Nephron (organoid): ENCODE measurements at regions not wholly inside any gene's neighbourhood (a gene's known extent, or its start where the extent isn't known, plus 50 kb on each side); places are given as distances from the start of the nearest gene placed in this dataset.
A peak's percentile ranks its signal among the peaks of the same experiment; 100 is the strongest.

Experiments used
- H3K27ac Mint-ChIP-seq, 3 experiments: 2 replicates each; pipeline ENCODE4 v1.8.0; 2020; ENCODE audit warnings: mixed read lengths in 3 of 3, mild to moderate bottlenecking in 2 of 3, moderate library complexity in 1 of 3
- H3K27me3 Mint-ChIP-seq: 2 replicates; pipeline ENCODE4 v1.8.0; 2021; ENCODE audit warnings: low read depth, mild to moderate bottlenecking, moderate library complexity, mixed read lengths
- H3K36me3 Mint-ChIP-seq: 2 replicates; pipeline ENCODE4 v1.8.0; 2020; ENCODE audit warnings: low read depth, mixed read lengths
- H3K4me1 Mint-ChIP-seq: 2 replicates; pipeline ENCODE4 v1.8.0; 2020; ENCODE audit warnings: mixed read lengths
- H3K4me3 Mint-ChIP-seq, 3 experiments: 2 replicates each; pipeline ENCODE4 v1.8.0; 2020; ENCODE audit warnings: mild to moderate bottlenecking in 3 of 3, mixed read lengths in 3 of 3, moderate library complexity in 2 of 3
- H3K9me3 Mint-ChIP-seq: 2 replicates; pipeline ENCODE4 v1.8.0; 2020; ENCODE audit warnings: mixed read lengths
- TF ChIP-seq, protein P1 (sequence below), 3 experiments: fragments of 200-600 bp; sonication (generic); IDR thresholded peaks; one replicate each; pipeline ENCODE4 v1.5.0; 2021; ENCODE audit warnings: antibody characterized with exemption in 3 of 3; ENCODE audit not compliant: unreplicated experiment in 3 of 3

DNA sequence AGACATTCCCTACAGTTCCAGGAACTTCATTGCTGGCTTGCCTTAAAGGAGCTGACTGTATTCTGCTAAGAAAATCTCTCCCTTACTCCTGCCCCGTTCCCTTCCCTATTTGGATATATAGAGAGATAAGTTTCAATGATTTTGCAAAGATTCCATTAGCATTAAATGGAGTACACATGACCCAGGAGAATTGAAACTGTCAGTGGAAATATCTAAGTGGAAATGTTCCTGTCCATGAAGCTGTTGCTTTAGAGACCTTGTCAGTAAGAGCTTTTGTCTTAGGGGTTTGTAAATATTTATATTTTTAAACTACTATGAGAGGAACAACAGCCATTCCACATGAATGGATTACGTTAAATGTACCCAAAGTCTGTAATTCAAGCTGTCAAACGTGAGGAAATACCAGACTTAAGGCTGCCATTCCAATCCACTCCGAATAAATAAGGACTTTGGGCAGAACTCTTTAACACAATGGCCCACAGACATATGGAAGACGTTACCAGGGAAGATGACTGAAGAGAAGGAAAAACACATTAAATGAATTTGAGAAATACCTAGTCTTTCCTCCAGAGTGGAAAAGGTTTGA lies 387.1 kb upstream of the PAPPA start:
- H3K9me3 Mint-ChIP-seq: peaks cover 5% of the 10 kb centered on the region
- H3K4me1 Mint-ChIP-seq: peaks cover 8% of the 10 kb centered on the region
- H3K4me3 Mint-ChIP-seq: no peak overlapping the region
- H3K27me3 Mint-ChIP-seq: no peaks in the 10 kb centered on the region
- TF ChIP-seq, protein P1, sequence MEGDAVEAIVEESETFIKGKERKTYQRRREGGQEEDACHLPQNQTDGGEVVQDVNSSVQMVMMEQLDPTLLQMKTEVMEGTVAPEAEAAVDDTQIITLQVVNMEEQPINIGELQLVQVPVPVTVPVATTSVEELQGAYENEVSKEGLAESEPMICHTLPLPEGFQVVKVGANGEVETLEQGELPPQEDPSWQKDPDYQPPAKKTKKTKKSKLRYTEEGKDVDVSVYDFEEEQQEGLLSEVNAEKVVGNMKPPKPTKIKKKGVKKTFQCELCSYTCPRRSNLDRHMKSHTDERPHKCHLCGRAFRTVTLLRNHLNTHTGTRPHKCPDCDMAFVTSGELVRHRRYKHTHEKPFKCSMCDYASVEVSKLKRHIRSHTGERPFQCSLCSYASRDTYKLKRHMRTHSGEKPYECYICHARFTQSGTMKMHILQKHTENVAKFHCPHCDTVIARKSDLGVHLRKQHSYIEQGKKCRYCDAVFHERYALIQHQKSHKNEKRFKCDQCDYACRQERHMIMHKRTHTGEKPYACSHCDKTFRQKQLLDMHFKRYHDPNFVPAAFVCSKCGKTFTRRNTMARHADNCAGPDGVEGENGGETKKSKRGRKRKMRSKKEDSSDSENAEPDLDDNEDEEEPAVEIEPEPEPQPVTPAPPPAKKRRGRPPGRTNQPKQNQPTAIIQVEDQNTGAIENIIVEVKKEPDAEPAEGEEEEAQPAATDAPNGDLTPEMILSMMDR (IDR thresholded peaks at IDR 0.05; ENCODE audit: unreplicated experiment in 3 of 3): no peak
- no peaks in the 10 kb centered on the region for H3K36me3 Mint-ChIP-seq
- no peak overlapping the region for H3K27ac Mint-ChIP-seq

- H3K4me3 Mint-ChIP-seq: no peak overlapping the region
- H3K9me3 Mint-ChIP-seq: peaks cover 5% of the 10 kb centered on the region
- TF ChIP-seq, protein P1 (IDR thresholded peaks at IDR 0.05; ENCODE audit: unreplicated experiment in 3 of 3): no peak
- H3K4me1 Mint-ChIP-seq: no peaks in the 10 kb centered on the region
- H3K27me3 Mint-ChIP-seq: no peaks in the 10 kb centered on the region
- H3K27ac Mint-ChIP-seq: no peak overlapping the region
- no peaks in the 10 kb centered on the region for H3K36me3 Mint-ChIP-seq
These were observed 383.1 kb upstream of the PAPPA start for GRCh38 chr9:115770521-115770920.

GRCh38 chr9:115775659-115776058 lies 377.9 kb upstream of the PAPPA start:
- Mint-ChIP-seq H3K36me3 (no peaks in the 10 kb centered on the region), H3K9me3 (peaks cover 3% of the 10 kb centered on the region), H3K4me3 (no peak overlapping the region), H3K27ac (peak overlapping the region in 2 of 3 experiments; percentile 46 to 59), H3K27me3 (no peaks in the 10 kb centered on the region), H3K4me1 (peaks cover 7% of the 10 kb centered on the region)
- TF ChIP-seq, protein P1 (IDR thresholded peaks at IDR 0.05; ENCODE audit: unreplicated experiment in 3 of 3): no peak

DNA sequence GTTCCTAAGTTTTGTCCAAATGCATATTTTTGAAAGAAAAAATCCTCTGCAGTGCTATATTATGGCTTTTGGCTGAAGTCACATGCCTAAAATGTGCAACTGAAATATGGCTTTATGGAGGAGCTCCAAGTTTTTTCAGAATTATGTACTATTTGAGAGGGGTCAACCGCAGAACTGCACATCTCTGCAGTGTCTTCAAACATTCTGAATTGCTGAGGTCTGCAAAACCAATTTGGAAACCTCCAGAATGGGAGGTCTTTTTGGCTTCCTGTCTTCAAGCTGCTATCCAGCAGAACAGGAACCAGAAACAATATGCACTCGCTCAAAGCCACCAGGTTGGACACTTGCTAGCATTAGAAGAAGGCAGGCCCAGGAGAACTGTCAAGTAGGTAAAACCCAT lies 376.0 kb upstream of the PAPPA start:
- Mint-ChIP-seq H3K9me3 (peaks cover 6% of the 10 kb centered on the region), H3K27me3 (no peaks in the 10 kb centered on the region), H3K4me3 (no peak overlapping the region), H3K4me1 (peaks cover 7% of the 10 kb centered on the region), H3K36me3 (no peaks in the 10 kb centered on the region), H3K27ac (peak overlapping the region; percentile 70 to 95 (median 89))
- TF ChIP-seq, protein P1 (IDR thresholded peaks at IDR 0.05; ENCODE audit: unreplicated experiment in 3 of 3): no peak

DNA sequence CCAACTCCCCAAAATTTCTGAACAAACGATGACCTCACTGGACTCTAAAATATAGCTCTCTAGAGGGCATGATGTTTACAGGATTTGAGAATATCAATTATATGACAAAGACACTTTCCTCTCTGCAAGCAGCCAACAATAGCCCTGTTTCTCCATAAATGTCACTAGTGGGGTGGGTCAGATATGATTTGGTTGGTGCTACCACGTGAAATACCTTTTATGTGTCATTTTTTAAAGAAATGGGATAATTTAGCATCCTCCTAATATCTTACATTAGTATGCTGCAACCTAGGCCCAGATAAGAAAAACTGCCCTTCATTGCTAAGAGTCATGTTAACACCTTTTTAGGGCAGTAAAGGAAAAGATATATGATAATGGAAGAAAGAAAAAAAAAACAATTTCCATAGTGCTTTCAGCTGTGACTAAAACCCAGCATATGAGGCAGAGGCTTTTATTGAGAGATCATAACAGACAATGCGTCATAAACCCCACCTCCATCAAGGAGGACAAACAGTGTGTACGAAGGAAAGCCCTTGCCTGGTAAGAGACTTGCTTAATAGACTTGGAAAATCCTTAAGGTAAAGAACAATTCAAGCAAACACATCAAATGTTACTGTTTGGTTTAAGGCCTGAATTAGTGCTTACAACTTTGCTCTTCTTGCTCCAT lies 372.4 kb upstream of the PAPPA start:
- H3K4me1 Mint-ChIP-seq: peaks cover 7% of the 10 kb centered on the region
- H3K27me3 Mint-ChIP-seq: no peaks in the 10 kb centered on the region
- TF ChIP-seq, protein P1 (IDR thresholded peaks at IDR 0.05; ENCODE audit: unreplicated experiment in 3 of 3): no peak
- no peaks in the 10 kb centered on the region for H3K36me3 Mint-ChIP-seq
- peaks cover 11% of the 10 kb centered on the region for H3K9me3 Mint-ChIP-seq
- H3K27ac Mint-ChIP-seq: peak overlapping the region in 1 of 3 experiments; percentile 10
- H3K4me3 Mint-ChIP-seq: no peak overlapping the region

GRCh38 chr9:115786321-115786720 lies 367.3 kb upstream of the PAPPA start:
- no peaks in the 10 kb centered on the region for H3K27me3 Mint-ChIP-seq
- H3K36me3 Mint-ChIP-seq: no peaks in the 10 kb centered on the region
- H3K4me3 Mint-ChIP-seq: no peak overlapping the region
- TF ChIP-seq, protein P1 (IDR thresholded peaks at IDR 0.05; ENCODE audit: unreplicated experiment in 3 of 3): no peak
- H3K9me3 Mint-ChIP-seq: peaks cover 9% of the 10 kb centered on the region
- no peak overlapping the region for H3K27ac Mint-ChIP-seq
- H3K4me1 Mint-ChIP-seq: no peaks in the 10 kb centered on the region
